Lower lobe of right lung (tissue), 2 donors: ENCODE measurements at regions not wholly inside any gene's neighbourhood (a gene's known extent, or its start where the extent isn't known, plus 50 kb on each side); places are given as distances from the start of the nearest gene placed in this dataset.
"Not testable (repeated sequence)": the region's sequence is repeated elsewhere in the genome, so short reads cannot be mapped to it uniquely, and the experiment has no call there.

Experiments used
- ATAC-seq, 2 donors: fragments of 200-7000 bp; cut with Tn5 transposase; one replicate each; pipeline ENCODE4 v1.9.1; 2020 to 2022; ENCODE audit warnings: mild to moderate bottlenecking in 2 of 2, moderate library complexity in 2 of 2
- DNase-seq: peaks from one replicate; pipeline ENCODE4 v3.0.0-alpha.2; 2020
- H3K27ac ChIP-seq: fragments of 200-600 bp; one replicate; pipeline ENCODE4 v1.8.0; 2022
- H3K27me3 ChIP-seq: fragments of 200-600 bp; one replicate; pipeline ENCODE4 v1.8.0; 2022; ENCODE audit warnings: low read depth
- H3K36me3 ChIP-seq: fragments of 200-600 bp; one replicate; pipeline ENCODE4 v1.8.0; 2022; ENCODE audit warnings: mild to moderate bottlenecking
- H3K4me1 ChIP-seq: fragments of 200-600 bp; one replicate; pipeline ENCODE4 v1.8.0; 2022
- H3K4me3 ChIP-seq: fragments of 200-600 bp; one replicate; pipeline ENCODE4 v1.8.0; 2022; ENCODE audit warnings: mild to moderate bottlenecking
- H3K9me3 ChIP-seq: fragments of 200-600 bp; one replicate; pipeline ENCODE4 v1.8.0; 2022
- intact Hi-C: fragments of 100-400 bp; cut with DNase I; formaldehyde crosslinking; loops from one replicate; pipeline ENCODE4 v1.11.0; 2022
- donor health status: DM: no; HTN: yes; CAD: no; lungs with severe emphysema.

DNA sequence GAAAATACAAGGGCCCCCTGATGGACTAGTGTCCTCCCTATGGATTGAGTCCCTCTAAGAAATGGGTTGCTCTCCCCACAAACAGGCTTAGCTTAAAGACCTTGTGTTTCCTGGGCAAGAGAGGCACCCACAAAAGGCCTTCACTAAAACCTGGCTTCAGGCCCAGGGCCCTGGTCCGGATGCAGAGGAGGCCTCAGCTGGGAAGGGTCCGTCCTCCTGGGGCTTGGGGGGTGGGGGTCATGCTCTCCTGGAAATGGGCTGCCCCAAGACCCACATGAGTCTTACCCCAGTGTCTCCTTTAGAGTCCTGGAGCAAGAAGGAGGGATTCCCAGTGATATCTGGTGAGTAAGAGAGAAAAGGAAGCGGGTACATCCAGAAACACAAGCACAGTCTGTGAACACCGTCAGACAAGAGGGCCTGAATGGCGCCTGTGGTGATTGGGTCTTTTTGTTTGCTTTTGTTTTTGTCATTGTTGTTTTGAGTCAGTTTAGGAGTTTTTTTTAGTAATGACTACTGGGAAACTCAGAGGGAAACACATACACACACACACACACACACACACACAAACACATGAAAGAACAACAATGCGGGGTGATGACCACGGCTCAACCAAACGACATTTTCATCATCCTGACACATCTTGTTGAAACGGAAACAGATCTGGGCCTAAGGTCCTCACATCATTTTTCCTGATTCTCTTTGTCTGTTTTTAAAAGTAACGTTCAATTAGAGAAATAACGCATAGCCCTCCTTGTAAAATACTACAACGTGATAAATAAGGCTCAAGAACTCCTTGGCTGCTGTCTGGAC lies 292.3 kb downstream of the BCL2L11 start:
- H3K4me1 ChIP-seq, H3K27me3 ChIP-seq, ATAC-seq, intact Hi-C loops, H3K36me3 ChIP-seq, H3K27ac ChIP-seq, DNase-seq, H3K4me3 ChIP-seq, H3K9me3 ChIP-seq: not testable (repeated sequence)

DNA sequence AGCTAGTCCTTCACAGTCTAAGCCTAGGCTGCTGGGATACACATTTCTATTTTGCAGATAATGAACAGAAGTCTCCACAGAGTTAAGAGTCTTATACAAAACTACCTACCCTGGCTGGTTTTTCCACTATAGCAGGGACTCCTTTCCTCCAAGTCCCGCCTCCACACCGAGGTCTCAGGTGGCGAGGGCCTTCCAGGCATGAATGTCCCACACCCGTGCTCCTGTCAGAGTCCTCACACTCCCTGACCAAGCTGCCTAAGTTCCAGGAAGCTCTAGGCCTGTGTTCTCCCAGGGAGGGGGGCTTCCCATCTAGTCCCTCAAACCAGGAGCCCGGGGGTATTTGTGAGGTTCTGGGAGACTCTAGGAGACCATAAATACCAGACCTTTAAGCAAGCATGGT lies 293.2 kb downstream of the BCL2L11 start:
- H3K27me3 ChIP-seq, H3K36me3 ChIP-seq, H3K4me1 ChIP-seq, DNase-seq, H3K27ac ChIP-seq, H3K4me3 ChIP-seq, H3K9me3 ChIP-seq, intact Hi-C loops: not testable (repeated sequence)
- ATAC-seq: peak; percentile 38 to 40

DNA sequence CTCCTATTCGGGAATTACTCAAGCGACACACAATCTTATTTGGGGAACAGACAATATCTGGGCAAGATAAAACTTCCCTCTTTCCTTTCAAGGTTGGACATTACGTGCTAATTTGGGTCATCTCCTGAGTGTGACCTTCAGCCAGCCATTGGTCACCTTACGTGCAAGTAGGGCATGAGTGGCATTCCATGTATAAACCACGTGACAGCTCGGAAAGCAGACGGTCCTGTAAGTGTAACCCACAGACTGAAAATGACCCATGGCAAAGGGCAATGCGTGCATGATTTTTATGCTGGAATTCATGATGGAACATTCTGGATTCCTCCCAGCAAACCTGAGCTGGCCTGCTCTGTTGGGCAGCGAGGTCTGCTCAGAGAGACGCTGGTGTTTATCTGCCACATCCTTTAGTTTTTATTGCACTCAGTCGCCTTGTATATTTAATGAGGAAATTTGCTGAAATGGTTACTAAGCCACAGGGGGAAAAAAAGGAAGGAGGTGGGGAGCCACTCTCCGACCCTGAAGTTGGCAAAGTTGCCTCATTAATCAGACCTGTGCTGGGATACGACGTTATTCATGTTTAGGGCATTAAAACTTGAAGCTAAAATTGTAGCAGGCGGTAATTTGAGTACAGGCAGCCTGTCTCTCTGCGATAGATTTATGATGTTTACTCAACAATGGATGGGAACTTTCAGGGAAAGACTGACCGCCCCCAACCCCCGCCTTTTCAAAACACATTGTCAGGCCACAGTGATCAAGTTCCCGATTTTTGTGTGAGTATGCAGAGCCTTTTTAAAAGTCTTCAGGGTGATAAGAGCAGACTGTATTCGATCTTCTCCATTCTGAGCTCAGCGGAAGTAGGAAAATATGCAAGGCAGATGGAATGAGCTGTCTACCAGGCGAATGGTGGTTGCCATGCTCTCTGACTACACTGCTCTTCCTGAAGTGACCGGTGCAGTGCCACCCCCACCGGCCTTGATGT lies 295.3 kb downstream of the BCL2L11 start:
- H3K4me1 ChIP-seq, H3K9me3 ChIP-seq, H3K27ac ChIP-seq, DNase-seq, H3K27me3 ChIP-seq, H3K4me3 ChIP-seq, H3K36me3 ChIP-seq, intact Hi-C loops: not testable (repeated sequence)
- peak in 1 of 2 donors; percentile 25 for ATAC-seq

DNA sequence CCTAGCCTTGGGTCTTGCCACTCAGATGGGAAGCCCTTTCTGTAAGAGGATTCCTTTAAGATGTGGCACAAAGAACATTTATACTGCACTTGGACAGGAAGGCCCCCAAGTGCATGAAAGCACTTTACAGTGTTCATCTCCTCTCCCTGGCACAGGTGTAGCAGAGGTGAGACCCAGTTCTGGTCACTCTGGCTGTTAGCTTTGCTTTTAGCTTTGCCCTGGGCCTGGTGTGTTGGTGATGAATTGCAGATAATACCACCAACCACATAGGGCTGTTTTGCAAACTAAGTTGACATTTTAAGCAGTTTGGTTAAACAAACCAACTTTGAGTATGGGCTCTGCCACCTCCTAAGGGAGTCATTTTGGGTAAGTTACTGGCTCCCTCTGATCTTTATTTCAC lies 296.3 kb downstream of the BCL2L11 start:
- DNase-seq, intact Hi-C loops, H3K27me3 ChIP-seq, H3K27ac ChIP-seq, H3K9me3 ChIP-seq, H3K4me1 ChIP-seq, H3K4me3 ChIP-seq, ATAC-seq, H3K36me3 ChIP-seq: not testable (repeated sequence)

DNA sequence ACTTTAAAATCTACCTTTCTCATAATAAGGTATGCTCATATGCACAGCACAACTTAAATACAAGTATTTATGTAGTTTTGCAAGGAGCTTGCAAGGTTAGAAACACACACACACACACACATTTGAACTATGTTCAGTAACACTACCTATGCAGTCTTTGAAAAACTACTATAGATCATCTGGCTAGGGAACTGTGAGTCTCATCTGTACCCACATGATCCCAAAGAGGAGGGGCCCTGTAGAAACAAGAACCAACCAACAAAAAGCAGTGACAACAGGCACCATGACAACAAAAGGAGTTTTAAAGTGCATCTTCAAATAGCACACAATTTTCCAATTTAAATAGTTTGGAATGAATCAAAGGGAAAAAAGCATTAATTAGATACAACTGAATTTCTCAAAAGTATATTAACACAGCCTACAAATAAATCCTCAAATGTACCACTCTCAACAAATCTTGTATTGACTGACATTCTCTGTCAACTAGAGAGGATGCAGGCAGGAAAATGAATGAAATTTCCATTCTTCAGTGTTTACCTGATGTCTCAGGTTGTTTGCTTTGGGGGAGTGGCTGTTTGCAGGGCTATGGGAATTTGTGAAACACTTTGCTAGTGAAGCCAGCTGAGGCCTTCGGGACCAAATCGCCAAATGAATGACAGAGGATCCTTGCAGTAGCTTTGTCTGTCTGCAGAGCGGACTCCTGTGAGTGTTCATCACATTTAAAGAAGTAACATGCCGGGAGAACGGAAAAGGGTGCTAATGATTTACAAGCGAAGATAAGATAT lies 297.6 kb downstream of the BCL2L11 start:
- H3K9me3 ChIP-seq, ATAC-seq, intact Hi-C loops: not testable (repeated sequence)

DNA sequence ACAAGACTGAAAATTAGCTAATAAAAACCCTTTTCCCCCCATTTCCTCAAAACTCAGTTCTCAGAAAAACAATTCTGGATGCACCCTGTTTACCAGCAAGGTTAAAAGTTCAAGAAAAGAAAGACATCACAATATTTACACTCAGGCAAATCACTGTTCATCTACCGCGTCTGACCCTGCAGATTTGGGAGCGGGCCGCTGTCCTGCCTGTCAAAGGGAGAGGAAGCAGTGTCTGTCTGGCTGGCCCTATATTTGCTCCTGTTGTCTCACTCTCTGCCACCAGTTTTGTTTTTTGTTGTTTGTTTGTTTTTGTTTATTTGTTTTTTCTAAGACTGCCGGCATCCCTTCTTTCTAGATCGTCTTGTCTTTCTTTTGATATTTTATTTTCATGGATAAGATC lies 299.4 kb downstream of the BCL2L11 start:
- ATAC-seq, intact Hi-C loops: not testable (repeated sequence)

More for the DNA sequence above, 297.6 kb downstream of the BCL2L11 start:
- not testable (repeated sequence) for H3K27ac ChIP-seq, H3K4me1 ChIP-seq, H3K36me3 ChIP-seq, H3K4me3 ChIP-seq, DNase-seq, H3K27me3 ChIP-seq

DNA sequence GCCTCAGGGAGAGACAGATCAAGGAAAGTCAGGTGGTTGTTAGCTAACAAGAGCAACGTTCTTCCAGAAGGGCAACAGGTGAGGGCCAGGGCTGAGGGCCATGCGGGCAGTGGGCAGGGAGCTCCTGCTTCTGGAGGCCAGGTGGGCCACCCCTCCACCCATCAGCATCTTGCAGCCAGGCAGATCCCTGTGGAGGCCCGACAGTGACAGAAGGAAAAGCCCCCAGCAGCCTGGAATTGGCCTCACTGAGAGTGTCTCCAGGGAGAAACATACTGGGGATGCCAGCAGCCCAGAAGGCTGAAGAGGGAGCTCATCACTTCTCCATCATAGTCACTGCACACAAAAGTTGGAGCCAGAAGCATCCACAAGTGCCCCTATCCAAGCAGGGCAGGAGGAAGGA lies 300.1 kb downstream of the BCL2L11 start:
- ATAC-seq, intact Hi-C loops: not testable (repeated sequence)

More for the DNA sequence above, 299.4 kb downstream of the BCL2L11 start:
- H3K4me1 ChIP-seq, H3K9me3 ChIP-seq, H3K27ac ChIP-seq, DNase-seq, H3K27me3 ChIP-seq, H3K36me3 ChIP-seq, H3K4me3 ChIP-seq: not testable (repeated sequence)

DNA sequence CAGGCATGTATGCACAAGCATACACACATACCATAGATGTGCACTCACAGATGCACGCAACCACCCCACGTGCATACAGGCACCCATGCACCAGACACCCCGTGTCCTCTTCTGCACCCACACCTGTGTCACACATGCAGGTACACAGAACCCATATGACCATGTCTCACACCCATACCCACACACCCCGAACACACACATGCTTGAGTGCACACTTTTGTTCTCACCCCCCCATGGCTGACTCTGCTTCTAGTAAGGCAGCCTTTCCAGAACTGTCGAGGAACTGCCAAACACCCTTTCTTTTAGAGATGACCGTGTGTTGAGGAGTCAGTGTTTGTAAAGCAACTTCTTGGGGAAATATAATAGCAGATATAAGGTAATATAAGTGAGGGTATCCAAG lies 301.2 kb downstream of the BCL2L11 start:
- peak in 1 of 2 donors; percentile 12 for ATAC-seq
- H3K27me3 ChIP-seq, H3K36me3 ChIP-seq, DNase-seq, intact Hi-C loops, H3K27ac ChIP-seq, H3K4me3 ChIP-seq, H3K9me3 ChIP-seq, H3K4me1 ChIP-seq: not testable (repeated sequence)

More for the DNA sequence above, 300.1 kb downstream of the BCL2L11 start:
- H3K4me3 ChIP-seq, DNase-seq, H3K27ac ChIP-seq, H3K9me3 ChIP-seq, H3K36me3 ChIP-seq, H3K27me3 ChIP-seq, H3K4me1 ChIP-seq: not testable (repeated sequence)

DNA sequence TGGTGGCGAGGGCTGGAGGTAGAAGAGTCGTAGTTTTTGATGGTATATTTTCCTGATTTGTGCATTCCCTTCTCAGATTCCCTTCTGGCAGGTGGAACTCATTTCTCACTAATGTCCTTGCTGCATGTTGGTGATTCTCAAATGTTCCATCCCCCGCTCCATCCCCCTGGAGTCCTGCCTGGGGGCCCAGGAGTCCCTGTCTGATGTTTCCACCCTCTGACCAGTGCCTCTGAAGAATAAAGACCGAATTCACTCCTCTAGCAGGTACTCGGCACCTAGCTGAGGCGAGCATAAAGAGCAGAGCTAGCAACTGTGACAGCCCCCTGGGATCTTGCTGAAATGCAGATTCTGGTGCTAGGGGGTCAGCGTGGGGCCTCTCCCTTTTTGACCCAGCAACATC lies 301.8 kb downstream of the BCL2L11 start:
- ATAC-seq, DNase-seq, H3K4me3 ChIP-seq, intact Hi-C loops, H3K27ac ChIP-seq, H3K36me3 ChIP-seq, H3K27me3 ChIP-seq, H3K9me3 ChIP-seq, H3K4me1 ChIP-seq: not testable (repeated sequence)

DNA sequence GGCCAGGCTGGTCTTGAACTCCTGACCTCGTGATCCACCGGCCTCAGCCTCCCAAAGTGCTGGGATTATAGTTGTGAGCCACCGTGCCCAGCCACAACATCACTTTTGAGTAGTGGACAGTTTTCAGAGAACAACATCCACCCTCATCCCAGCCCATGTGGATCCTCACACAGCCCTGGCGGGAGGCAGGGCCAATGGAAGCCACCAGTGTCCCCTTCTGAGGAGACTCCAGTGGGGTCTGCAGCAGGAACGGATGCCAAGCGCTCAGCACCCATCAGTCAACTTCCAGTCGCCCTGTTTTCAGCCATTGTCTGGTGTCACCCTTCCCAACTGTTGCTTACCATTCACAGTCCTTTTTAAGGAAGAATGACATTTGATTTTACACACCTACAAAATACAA lies 302.5 kb downstream of the BCL2L11 start:
- DNase-seq, ATAC-seq, H3K4me1 ChIP-seq, H3K27ac ChIP-seq, H3K27me3 ChIP-seq, H3K4me3 ChIP-seq, H3K36me3 ChIP-seq, H3K9me3 ChIP-seq, intact Hi-C loops: not testable (repeated sequence)

DNA sequence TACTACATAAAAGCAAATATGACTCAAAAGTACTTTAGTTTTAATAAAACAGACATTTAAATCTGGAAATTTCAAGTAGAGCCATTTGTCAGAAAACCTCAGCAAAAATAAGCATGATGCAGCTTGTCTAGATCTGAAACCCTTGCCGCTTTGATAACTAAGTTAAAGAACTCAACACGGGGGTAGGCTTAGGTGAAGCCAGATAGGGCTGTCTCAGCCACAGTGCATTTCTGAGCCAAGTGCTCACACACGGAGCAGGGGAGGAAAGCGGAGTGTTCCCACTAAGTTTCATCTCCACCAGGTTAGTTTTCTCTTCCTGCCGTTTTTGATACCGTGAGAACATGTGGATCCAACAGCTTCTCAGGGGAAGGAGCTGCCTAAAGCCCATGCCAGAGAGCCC lies 303.5 kb downstream of the BCL2L11 start:
- H3K27ac ChIP-seq, ATAC-seq, intact Hi-C loops, H3K4me3 ChIP-seq, H3K9me3 ChIP-seq, DNase-seq, H3K4me1 ChIP-seq, H3K27me3 ChIP-seq, H3K36me3 ChIP-seq: not testable (repeated sequence)

DNA sequence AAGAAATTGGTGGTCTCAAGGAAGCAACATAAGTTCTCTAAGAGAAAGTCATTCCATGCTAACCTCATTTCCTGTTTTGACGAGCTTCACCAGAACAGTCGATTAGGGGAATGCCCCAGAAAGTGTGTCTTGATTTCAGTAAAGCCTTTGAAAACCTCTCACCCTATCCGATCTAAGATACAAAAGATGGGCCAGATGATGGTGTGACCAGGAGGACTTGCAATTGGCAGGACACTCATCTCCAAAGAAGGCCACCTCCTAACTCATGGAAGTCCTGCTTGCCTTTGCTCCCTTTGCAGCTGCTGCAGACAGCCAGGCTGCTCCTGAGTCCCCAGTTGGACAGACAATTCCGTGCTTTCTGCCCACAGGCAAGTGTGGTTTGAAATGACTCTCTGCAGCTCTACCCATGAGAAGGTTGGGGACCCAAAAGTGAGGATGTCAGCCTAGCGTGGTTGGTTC lies 304.2 kb downstream of the BCL2L11 start:
- H3K4me1 ChIP-seq, H3K4me3 ChIP-seq, H3K27ac ChIP-seq, H3K36me3 ChIP-seq, intact Hi-C loops, H3K9me3 ChIP-seq, ATAC-seq, H3K27me3 ChIP-seq, DNase-seq: not testable (repeated sequence)

DNA sequence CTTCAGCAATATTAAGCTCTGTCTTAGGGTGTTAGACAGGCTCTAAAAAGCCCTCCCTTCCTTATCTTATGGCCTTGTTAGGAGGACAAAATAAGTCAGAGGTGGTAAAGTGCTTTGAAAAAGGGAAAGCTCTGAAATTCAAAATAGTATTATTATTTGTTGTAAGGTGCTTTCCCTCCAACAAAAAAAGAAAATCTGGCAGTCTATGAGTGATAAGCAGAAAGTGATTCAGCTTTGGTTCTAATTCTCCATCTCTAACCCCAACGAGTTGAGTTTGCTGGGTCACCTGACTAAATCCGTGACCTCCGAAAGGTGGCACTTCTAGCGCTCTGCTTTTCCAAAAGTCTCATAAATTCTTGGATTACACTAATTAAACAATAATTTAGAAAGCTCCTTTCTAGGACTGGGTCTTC lies 305.1 kb downstream of the BCL2L11 start:
- intact Hi-C loops: not testable (repeated sequence)

More for the DNA sequence above, 305.1 kb downstream of the BCL2L11 start:
- not testable (repeated sequence) for H3K27me3 ChIP-seq, DNase-seq, H3K9me3 ChIP-seq, H3K27ac ChIP-seq, H3K4me1 ChIP-seq, H3K36me3 ChIP-seq, ATAC-seq, H3K4me3 ChIP-seq
